Panc1 (cell line): ENCODE measurements at regions not wholly inside any gene's neighbourhood (a gene's known extent, or its start where the extent isn't known, plus 50 kb on each side); places are given as distances from the start of the nearest gene placed in this dataset.

ENCODE experiments used
- CTCF ChIP-seq: fragments of 450-650 bp; IDR thresholded peaks from 2 replicates; pipeline ENCODE4 v1.5.1; 2017; ENCODE audit warnings: mild to moderate bottlenecking
- POLR2AphosphoS5 ChIP-seq: IDR thresholded peaks from 2 replicates; pipeline ENCODE4 v1.6.1; 2012; ENCODE audit warnings: mild to moderate bottlenecking, low read depth, low read length, moderate library complexity
- SIN3A ChIP-seq: IDR thresholded peaks from 2 replicates; pipeline ENCODE4 v1.6.1; 2012; ENCODE audit warnings: low read depth, mild to moderate bottlenecking, low read length, moderate library complexity, borderline replicate concordance; ENCODE audit not compliant: insufficient read depth
- TCF7L2 ChIP-seq: IDR thresholded peaks from 2 replicates; pipeline ENCODE4 v1.6.1; 2011; ENCODE audit warnings: mild to moderate bottlenecking, low read depth, low read length, inconsistent platforms

GRCh38 chr1:186753241-186753640 is 73.0 kb upstream of the PTGS2 start:
- TF ChIP-seq CTCF (no peak), POLR2AphosphoS5 (no peak), TCF7L2 (no peak), SIN3A (no peak)
